Upper lobe of right lung (tissue), 1 donor: ENCODE measurements at regions not wholly inside any gene's neighbourhood (a gene's known extent, or its start where the extent isn't known, plus 50 kb on each side); places are given as distances from the start of the nearest gene placed in this dataset.

Experiments
- ATAC-seq: fragments of 200-7000 bp; cut with Tn5 transposase; one replicate; pipeline ENCODE4 v1.9.1; 2020; ENCODE audit warnings: mild to moderate bottlenecking, moderate library complexity
- DNase-seq: peaks from one replicate; pipeline ENCODE4 v3.0.0-alpha.2; 2020
- H3K27ac ChIP-seq: fragments of 200-600 bp; one replicate; pipeline ENCODE4 v1.8.0; 2022
- H3K27me3 ChIP-seq: fragments of 200-600 bp; one replicate; pipeline ENCODE4 v1.8.0; 2022; ENCODE audit warnings: mild to moderate bottlenecking
- H3K36me3 ChIP-seq: fragments of 200-600 bp; one replicate; pipeline ENCODE4 v1.8.0; 2022
- H3K4me1 ChIP-seq: fragments of 200-600 bp; one replicate; pipeline ENCODE4 v1.8.0; 2022
- H3K4me3 ChIP-seq: fragments of 200-600 bp; one replicate; pipeline ENCODE4 v1.8.0; 2022; ENCODE audit warnings: mild to moderate bottlenecking
- H3K9me3 ChIP-seq: fragments of 200-600 bp; one replicate; pipeline ENCODE4 v1.8.0; 2022
- CTCF ChIP-seq: fragments of 200-600 bp; IDR thresholded peaks from one replicate; pipeline ENCODE4 v1.8.0; 2022; ENCODE audit warnings: antibody characterized with exemption
- intact Hi-C: fragments of 100-400 bp; cut with DNase I; formaldehyde crosslinking; loops from one replicate; pipeline ENCODE4 v1.11.0; 2022
- donor health status: DM: no; HTN: yes; CAD: no; lungs with severe emphysema.

GRCh38 chr10:130261306-130261705 is 125.1 kb downstream of the GLRX3 start:
- H3K9me3 ChIP-seq, result no peaks in the 10 kb centered on the region
- no peak for DNase-seq
- no peak for TF ChIP-seq CTCF
- intact Hi-C loops, result no loop called here
- no peak for ATAC-seq
- H3K27me3 ChIP-seq, result no peaks in the 10 kb centered on the region
- H3K4me3 ChIP-seq, result no peak overlapping the region
- no peaks in the 10 kb centered on the region for H3K36me3 ChIP-seq
- no peak overlapping the region for H3K27ac ChIP-seq
- H3K4me1 ChIP-seq, result no peaks in the 10 kb centered on the region

GRCh38 chr10:130261766-130262165 is 125.6 kb downstream of the GLRX3 start:
- Histone ChIP-seq H3K27ac (no peak overlapping the region), H3K4me3 (no peak overlapping the region), H3K9me3 (no peaks in the 10 kb centered on the region), H3K27me3 (no peaks in the 10 kb centered on the region), H3K4me1 (no peaks in the 10 kb centered on the region), H3K36me3 (no peaks in the 10 kb centered on the region)
- intact Hi-C loops, result no loop called here
- DNase-seq (no peak), ATAC-seq (no peak)
- TF ChIP-seq CTCF, result no peak

GRCh38 chr10:130263289-130263688 is 127.1 kb downstream of the GLRX3 start:
- ATAC-seq (no peak), DNase-seq (no peak)
- no peak for TF ChIP-seq CTCF
- Histone ChIP-seq H3K27me3 (no peaks in the 10 kb centered on the region), H3K4me1 (no peaks in the 10 kb centered on the region), H3K27ac (no peak overlapping the region), H3K36me3 (no peaks in the 10 kb centered on the region), H3K4me3 (no peak overlapping the region), H3K9me3 (no peaks in the 10 kb centered on the region)
- intact Hi-C loops, result no loop called here

- DNase-seq, result no peak
- no peaks in the 10 kb centered on the region for H3K27me3 ChIP-seq
- intact Hi-C loops, result no loop called here
- no peaks in the 10 kb centered on the region for H3K4me1 ChIP-seq
- ATAC-seq, result no peak
- no peaks in the 10 kb centered on the region for H3K36me3 ChIP-seq
- H3K4me3 ChIP-seq, result no peak overlapping the region
- TF ChIP-seq CTCF, result no peak
- no peaks in the 10 kb centered on the region for H3K9me3 ChIP-seq
- no peak overlapping the region for H3K27ac ChIP-seq
These were observed 129.4 kb downstream of the GLRX3 start for GRCh38 chr10:130265542-130265941.

GRCh38 chr10:130282492-130283218 is 146.5 kb downstream of the GLRX3 start:
- no peak overlapping the region for H3K4me3 ChIP-seq
- ATAC-seq, result no peak
- intact Hi-C loops, result no loop called here

More at GRCh38 chr10:130282492-130283218, 146.5 kb downstream of the GLRX3 start:
- H3K4me1 ChIP-seq, result no peaks in the 10 kb centered on the region
- no peaks in the 10 kb centered on the region for H3K36me3 ChIP-seq
- H3K27ac ChIP-seq, result no peak overlapping the region
- no peak for DNase-seq
- no peaks in the 10 kb centered on the region for H3K27me3 ChIP-seq
- peaks cover 63% of the 10 kb centered on the region for H3K9me3 ChIP-seq
- TF ChIP-seq CTCF, result no peak
